ENCODE measurements at regions not wholly inside any gene's neighbourhood (a gene's known extent, or its start where the extent isn't known, plus 50 kb on each side); places are given as distances from the start of the nearest gene placed in this dataset.

GRCh38 chr6:1514078-1514477 lies 95.6 kb upstream of the FOXC1 start:
- TF ChIP-seq, protein P1, sequence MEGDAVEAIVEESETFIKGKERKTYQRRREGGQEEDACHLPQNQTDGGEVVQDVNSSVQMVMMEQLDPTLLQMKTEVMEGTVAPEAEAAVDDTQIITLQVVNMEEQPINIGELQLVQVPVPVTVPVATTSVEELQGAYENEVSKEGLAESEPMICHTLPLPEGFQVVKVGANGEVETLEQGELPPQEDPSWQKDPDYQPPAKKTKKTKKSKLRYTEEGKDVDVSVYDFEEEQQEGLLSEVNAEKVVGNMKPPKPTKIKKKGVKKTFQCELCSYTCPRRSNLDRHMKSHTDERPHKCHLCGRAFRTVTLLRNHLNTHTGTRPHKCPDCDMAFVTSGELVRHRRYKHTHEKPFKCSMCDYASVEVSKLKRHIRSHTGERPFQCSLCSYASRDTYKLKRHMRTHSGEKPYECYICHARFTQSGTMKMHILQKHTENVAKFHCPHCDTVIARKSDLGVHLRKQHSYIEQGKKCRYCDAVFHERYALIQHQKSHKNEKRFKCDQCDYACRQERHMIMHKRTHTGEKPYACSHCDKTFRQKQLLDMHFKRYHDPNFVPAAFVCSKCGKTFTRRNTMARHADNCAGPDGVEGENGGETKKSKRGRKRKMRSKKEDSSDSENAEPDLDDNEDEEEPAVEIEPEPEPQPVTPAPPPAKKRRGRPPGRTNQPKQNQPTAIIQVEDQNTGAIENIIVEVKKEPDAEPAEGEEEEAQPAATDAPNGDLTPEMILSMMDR (IDR thresholded peaks at IDR 0.05), result no peak
- no peak for TF ChIP-seq POLR2AphosphoS5 (IDR thresholded peaks at IDR 0.05; ENCODE audit: low read depth, low read length)
- no peak for TF ChIP-seq SIN3A (IDR thresholded peaks at IDR 0.05; ENCODE audit: borderline replicate concordance, insufficient read depth, low read depth, low read length)
- no peak for TF ChIP-seq REST (IDR thresholded peaks at IDR 0.05; ENCODE audit: insufficient read depth in 1 of 2, low read depth in 2 of 2, low read length in 1 of 2)
- TF ChIP-seq TCF7L2 (IDR thresholded peaks at IDR 0.05; ENCODE audit: low read depth, low read length), result no peak
